GM12872 (cell line): ENCODE measurements at regions not wholly inside any gene's neighbourhood (a gene's known extent, or its start where the extent isn't known, plus 50 kb on each side); places are given as distances from the start of the nearest gene placed in this dataset.

Experiments used
- TF ChIP-seq, protein P1 (sequence below): IDR thresholded peaks from 3 replicates; pipeline ENCODE4 v1.5.1; 2011; ENCODE audit warnings: low read depth, mild to moderate bottlenecking, low read length, moderate library complexity; ENCODE audit not compliant: insufficient read depth

DNA sequence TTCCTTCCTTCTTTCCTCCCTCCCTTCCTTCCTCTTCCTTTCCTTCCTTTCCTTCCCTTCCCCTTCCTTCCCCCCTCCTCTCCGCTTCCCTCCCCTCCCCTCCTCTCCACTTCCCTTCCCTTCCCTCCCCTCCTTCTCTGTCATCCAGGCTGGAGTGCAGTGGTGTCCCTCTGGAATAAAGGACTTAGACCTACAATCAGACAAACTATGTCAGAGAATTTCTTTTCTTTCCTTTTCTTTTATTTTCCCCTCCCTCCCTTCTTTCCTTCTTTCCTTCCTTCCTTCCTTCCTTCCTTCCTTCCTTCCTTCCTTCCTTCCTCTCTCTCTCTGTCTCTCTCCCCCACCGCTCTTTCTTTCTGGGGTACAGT is 242.2 kb downstream of the GATA3 start:
- TF ChIP-seq, protein P1, sequence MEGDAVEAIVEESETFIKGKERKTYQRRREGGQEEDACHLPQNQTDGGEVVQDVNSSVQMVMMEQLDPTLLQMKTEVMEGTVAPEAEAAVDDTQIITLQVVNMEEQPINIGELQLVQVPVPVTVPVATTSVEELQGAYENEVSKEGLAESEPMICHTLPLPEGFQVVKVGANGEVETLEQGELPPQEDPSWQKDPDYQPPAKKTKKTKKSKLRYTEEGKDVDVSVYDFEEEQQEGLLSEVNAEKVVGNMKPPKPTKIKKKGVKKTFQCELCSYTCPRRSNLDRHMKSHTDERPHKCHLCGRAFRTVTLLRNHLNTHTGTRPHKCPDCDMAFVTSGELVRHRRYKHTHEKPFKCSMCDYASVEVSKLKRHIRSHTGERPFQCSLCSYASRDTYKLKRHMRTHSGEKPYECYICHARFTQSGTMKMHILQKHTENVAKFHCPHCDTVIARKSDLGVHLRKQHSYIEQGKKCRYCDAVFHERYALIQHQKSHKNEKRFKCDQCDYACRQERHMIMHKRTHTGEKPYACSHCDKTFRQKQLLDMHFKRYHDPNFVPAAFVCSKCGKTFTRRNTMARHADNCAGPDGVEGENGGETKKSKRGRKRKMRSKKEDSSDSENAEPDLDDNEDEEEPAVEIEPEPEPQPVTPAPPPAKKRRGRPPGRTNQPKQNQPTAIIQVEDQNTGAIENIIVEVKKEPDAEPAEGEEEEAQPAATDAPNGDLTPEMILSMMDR, result no peak

DNA sequence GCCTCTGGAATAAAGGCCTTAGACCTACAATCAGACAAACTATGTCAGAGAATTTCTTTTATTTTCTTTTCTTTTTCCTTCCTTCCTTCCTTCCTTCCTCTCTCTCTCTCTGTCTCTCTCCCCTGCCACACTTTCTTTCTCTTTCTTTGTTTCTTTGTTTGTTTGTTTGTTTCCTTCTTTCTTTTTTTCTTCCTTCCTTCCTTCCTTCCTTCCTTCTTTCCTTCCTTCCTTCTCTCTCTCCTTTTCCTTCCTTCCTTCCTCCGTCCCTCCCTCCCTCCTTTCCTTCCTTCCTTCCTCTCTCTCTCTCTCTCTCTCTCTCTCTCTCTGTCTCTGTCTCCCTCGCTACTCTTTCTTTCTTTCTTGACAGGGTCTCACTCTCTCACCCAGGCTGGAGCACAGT is 242.6 kb downstream of the GATA3 start:
- TF ChIP-seq, protein P1, result no peak

DNA sequence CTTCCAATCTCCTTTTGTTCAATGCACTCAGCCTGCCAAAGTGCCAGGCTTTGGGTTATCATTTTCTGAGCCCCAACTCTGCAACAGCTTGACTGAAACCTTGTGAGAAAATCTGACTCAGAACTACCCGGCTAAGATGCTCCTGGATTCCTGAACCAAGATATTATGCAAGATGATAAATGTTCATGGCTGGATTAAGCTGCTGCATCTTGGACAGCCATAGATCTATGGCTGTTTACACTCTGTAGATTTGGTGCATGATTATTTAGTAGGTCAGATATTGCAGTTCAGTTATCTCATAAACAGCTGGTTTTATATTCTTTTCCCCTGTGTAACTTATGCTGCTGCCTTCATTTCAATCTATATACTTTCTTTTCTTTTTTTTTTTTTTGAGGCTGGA is 243.5 kb downstream of the GATA3 start:
- TF ChIP-seq, protein P1, result no peak

DNA sequence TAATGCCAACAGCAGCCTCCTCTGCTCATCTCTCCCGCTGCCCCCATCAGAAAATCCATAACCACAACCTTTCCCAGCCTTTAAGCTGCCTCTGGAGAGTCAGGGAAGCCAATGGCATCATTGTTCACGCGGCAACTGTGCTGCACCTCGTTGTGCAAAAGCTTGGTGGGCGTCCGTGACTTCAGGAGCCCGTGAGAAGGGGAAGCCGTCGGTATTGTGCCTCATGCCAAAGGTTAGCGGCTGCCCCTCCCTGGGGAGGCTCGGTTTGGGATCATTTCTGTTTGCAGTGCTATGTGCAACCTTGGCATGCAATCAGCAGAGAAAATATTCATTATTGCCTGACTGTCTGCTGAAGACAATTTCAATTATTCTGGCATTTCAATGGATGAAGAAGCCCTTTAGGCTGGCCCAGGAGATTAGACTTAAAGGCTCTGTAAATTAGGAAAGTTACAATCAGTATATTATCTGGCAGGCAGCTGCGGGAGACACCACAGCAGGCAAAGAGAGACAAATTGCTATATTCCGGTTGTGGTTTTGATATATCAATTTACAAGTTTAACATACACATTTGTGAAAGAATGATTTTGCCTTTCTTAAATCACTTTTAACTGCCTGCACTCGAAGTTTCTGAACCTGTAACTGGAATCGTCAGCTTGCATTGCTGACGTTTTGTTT is 244.5 kb downstream of the GATA3 start:
- TF ChIP-seq, protein P1, result no peak

DNA sequence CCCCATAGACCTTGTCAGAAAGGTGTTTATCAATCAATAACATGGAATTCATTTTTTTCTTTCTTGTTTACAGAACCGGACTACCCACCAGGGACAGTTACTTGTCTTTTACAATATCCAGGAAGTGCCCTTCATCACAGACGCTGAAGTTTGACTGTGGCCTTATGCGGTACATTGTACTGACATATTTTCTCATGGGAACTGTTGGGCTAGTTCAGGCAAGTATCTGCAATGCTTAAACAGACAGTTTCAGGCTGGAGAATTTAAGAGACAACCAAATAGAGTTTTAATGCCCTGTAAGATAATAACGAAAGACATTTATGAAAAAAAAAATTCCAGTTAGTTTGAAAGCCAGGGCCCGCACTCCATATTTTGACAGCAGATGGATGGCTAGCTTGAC is 246.4 kb downstream of the GATA3 start:
- TF ChIP-seq, protein P1, result no peak

DNA sequence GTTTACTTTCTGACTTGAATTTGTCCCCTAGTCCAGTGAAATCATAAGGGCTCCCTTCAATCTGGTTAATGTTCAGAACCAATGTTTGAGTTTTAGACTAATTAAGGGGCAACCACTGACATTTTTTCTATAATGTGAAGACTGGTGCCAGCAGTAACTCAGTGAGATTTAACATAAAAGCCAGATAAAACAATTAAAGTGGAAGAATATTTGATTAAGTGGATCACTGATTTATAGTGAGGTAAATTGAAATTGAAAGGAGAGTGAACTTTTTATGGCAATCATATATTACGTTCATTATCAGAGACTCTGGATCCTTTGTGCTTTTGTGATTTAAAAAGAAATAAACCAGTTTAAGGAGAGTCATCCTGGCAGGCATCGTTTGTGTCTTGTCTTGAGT is 246.8 kb downstream of the GATA3 start:
- TF ChIP-seq, protein P1, result no peak

DNA sequence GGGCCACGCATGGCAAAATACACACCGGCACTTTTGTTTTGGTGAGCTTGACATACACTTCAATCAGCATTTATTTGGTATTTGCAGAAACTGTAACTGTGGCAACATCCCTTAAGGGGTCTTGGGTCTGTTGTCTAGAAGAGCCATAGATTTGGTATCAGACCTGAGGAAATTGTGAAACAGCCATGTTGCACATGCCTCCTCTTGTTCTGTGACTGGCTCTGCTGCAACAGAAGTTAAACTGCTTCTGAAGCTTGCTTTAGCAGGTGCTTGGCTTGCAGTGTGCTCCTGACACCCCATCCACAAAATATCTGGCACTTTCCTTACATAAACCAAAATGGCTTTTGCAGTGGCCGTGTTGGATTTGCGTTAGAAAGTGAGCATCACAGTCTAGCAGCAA is 247.3 kb downstream of the GATA3 start:
- TF ChIP-seq, protein P1, result no peak

DNA sequence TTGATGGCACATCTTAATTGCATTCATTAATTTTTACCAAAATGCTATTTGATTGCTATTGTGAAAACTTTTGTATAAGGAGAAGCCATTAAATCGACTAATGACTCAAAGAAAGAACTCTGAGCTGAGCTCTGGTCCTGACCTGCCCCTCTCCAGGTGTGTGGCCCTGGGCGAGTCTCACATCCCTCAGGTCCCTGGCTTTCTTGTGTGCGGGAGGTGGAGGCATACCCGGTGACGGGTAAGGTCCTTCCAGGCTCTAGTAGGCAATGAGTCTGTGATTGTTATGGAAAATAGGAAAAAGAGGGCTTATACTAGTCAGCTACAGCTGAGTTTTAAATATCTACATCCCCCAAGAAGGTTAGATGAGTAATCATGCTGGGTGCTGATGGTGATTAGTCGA is 248.1 kb downstream of the GATA3 start:
- TF ChIP-seq, protein P1, result no peak
